Activated CD4-positive, alpha-beta T cell treated with anti-CD3 and anti-CD28 coated beads for 4 hours (primary cell): ENCODE measurements at regions not wholly inside any gene's neighbourhood (a gene's known extent, or its start where the extent isn't known, plus 50 kb on each side); places are given as distances from the start of the nearest gene placed in this dataset.
A peak's percentile ranks its signal among the peaks of the same experiment; 100 is the strongest.

ENCODE experiments used
- DNase-seq, 2 donors: peaks; one replicate each; pipeline ENCODE4 v3.0.0-alpha.2; 2020

- DNase-seq, result no peak
Measured at GRCh38 chr1:234683861-234684632, 74.1 kb upstream of the IRF2BP2 start.

DNA sequence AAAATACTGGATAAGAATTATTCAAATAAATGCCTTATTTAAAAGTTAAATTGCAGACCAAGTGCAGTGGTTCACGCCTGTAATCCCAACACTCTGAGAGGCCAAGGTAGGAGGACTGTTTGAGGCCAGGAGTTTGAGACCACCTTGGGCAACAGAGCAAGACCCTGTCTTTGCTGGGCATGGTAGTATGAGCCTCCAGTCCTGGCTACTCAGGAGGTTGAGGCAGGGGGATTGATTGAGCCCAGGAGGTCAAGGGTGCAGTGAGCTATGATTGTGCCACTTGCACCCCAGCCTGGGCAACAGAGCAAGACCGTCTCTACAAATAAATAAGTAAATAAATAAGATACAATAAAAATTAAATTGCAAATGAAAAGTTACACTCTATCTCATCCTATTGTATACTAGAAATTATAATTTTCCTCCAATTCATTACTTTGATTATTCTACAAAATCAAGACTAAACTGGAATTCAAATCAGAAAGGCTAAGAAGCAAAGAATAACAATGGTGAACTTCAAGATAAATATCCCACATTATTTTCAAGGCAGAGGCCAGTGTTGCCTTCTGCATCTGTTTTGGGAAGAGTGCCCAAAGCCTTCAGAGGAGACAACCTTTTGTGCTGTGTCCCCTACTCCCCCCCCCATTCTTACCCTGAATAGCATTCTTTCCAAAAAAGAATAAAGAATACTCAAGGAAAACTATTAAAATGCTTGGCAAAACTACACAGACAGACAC, 73.3 kb upstream of the IRF2BP2 start:
- no peak for DNase-seq

DNA sequence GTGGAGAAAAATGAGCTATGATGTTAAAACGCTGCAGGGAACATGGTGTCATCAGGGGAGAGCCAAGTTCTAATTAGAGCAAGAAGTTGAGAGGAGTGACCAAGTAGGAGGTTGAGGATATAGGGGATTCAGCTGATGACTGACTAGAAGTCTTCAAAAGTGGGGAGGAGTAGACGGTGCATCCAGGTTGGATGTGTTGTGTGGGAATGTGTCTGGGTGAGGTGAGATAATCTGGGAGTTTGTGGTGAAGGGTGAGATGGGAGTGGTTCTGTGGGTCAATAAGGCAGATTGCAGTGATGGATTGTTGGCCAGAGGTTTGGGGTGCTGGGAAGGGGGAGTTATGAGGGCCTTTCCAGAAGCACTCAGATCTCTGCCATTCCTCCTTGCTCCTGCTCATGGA, 72.0 kb upstream of the IRF2BP2 start:
- DNase-seq, result no peak

DNA sequence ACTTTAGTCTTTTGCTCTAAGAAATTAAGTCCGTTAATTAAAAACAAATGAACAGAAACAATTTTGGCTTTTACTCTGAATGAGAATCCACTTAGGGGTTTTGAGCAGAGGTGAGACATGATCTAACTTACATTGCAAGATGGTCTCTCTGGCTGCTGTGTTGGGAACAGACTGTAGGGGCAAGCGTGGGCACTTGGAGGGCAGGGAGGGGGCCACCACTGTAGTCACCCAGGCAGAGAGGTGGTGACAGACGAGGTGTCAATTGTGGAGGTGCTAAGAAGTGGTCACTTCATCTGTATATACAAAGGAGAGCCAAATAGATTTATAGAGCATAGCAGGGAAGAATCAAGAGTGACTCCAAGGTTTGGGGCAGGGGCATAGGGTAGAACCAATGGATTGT, 71.1 kb upstream of the IRF2BP2 start:
- no peak for DNase-seq

DNA sequence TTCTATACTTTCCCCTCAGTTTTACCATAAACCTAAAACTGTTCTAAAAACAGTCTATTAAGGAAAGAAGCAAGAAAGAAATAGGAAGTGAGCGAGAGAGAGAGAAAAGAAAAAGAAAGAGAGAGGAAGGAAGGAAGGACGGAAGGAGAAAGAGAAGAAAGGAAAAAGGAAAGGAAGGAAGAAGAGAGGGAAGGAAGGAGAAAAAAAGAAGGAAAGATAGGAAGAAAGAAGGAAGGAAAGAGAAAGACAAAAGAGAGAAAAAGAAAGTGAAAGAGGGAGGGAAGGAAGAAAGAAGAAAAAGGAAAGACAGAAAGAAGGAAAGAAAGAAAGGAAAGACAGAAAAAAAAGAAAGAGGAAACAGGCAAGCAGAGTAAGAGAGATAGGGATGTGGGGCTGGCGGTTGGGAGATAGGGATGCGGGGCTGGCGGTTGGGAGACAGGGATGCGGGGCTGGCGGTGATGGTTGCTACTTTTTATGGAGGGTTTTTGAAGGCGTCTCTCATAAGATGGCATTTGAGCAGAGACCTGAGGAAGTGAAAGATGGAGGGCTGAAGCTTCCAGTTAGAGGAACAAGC, 70.4 kb upstream of the IRF2BP2 start:
- no peak for DNase-seq

DNA sequence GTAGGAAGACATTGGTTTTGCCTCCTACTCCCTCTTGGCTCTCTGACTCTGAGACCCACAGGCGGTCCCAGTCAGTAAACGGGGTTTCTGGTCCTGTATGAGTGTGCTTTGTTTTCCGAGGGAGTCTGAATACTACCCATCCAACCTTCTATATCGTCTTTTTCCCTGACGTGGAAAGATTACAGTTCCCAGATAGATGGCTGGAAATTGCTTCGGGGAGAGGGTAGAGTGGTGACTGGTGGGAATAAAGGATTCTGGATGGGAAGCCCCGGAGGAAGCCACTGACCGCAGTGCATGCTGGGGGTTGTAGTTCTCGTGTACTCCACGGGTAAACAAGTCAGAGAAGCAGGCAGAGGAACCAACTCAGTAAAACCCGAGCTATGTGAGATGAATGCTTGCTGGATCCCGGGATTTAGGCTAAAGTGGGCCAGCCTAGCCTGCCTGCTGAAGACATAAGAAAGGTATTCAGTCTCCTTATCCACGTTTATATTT, 66.2 kb upstream of the IRF2BP2 start:
- peak; percentile 41 to 61 for DNase-seq

- DNase-seq, result no peak
Measured at GRCh38 chr1:234675572-234675971, 65.6 kb upstream of the IRF2BP2 start.

DNA sequence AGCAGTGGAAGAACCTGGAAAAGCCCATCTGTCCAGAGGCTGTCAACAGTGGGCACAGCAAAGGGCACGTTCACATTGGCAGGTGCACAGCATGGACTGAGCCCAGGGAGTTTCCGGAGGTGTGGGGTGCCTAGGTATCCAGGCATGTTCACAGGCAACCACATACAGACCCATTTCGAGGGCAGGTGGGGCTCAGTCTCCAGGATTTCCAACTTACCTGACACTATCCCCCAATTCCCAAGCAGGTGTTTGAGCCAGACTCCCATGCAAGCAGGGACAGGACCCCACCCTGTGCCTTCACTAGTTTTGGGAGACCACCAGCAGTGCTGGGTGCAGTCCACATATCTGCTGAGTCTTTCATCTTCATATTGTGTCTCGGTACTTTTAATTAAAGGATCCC, 65.0 kb upstream of the IRF2BP2 start:
- DNase-seq, result no peak

DNA sequence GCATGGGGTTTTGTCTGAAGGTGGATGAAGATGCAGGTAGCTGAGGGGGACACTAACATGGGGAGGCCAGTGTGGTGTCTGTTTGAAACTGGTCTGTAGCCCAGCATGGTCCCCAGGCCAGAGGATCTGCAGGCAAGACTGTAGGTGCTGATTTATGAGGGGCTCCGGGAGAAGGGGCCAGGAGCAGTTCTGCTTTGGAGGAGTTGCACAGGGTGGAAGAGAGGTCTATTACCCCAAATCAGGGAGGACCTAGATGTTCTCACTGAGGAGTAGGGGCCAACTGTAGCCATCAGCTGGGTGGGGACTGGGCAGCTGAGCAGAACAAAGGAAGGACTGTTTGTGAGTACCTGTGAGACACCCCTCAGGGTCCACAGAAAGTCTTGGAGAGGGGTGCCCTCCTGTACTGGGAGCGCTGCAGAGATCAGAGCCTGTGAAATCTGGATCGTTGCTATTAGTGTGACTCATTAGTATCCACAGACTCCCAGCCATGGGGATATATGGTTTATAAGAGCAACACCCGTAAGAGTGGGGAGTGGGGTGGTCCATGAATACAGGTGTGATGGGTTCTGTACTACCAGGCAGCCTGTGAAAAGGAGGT, 64.3 kb upstream of the IRF2BP2 start:
- no peak for DNase-seq

GRCh38 chr1:234672349-234673135, 62.6 kb upstream of the IRF2BP2 start:
- DNase-seq, result no peak

DNA sequence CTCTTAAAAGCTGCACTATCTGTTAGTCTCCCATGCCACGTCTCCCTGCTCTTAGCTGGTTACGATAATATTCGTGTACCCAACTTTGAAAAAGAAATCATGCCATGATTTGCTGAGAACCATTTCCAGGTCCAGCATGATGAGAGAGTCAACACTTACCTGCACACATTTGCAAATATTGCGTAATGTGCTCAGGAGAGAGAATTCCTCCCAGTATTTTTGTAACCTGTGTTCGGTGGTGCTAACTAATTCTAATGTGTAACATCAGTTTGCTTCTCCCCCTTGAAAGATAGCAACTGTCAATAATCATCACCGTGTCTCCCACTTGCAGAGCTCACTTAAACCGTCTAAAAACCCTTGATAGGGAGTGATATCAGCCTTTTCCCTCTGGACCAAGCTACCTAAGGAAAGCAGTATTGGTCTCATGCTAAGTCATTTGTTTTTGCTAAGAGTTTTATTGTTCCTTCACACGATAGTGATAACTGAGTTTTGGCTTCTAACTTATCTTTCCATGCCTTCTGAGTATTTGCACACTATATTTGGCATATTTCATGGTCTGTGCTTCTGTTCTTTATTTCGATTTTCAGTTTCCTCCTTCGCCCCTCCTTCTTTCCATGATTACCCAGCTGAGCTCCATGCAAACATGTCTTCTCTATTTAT, 61.1 kb upstream of the IRF2BP2 start:
- DNase-seq, result no peak

DNA sequence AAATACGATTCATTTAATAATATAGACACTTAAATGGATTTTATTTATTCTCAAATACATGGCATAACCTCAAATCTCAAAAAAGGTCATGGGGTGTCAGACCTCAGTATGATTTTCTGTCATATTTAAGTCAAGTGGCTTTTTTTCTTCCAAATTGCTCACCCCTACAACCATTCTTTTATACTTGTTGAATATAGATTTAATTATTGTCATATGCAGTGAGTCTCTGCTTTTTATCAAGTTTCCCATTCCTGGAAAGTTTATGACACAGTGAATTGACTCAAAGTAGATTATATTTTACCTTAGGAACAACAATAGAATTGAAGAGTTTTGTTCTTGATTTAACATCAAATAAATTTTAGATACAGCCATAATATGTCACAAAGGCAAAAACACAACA, 59.5 kb upstream of the IRF2BP2 start:
- no peak for DNase-seq

DNA sequence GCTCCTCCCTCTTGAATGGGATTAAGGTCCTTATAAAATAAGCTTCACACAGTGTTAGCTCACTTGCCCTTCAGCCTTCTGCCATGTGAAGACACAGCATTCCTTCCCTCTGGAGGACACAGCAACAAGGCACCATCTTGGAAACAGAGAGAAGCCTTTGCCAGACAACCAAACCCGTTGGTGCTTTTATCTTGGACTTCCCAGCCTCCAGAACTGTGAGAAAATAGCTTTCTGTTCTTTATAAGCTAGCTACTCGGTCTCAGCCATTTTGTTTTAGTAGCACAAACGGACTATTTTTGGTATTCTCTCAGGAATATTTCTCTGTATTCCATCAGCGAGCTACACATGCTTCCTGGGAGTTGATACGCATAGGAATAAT, 58.6 kb upstream of the IRF2BP2 start:
- no peak for DNase-seq

DNA sequence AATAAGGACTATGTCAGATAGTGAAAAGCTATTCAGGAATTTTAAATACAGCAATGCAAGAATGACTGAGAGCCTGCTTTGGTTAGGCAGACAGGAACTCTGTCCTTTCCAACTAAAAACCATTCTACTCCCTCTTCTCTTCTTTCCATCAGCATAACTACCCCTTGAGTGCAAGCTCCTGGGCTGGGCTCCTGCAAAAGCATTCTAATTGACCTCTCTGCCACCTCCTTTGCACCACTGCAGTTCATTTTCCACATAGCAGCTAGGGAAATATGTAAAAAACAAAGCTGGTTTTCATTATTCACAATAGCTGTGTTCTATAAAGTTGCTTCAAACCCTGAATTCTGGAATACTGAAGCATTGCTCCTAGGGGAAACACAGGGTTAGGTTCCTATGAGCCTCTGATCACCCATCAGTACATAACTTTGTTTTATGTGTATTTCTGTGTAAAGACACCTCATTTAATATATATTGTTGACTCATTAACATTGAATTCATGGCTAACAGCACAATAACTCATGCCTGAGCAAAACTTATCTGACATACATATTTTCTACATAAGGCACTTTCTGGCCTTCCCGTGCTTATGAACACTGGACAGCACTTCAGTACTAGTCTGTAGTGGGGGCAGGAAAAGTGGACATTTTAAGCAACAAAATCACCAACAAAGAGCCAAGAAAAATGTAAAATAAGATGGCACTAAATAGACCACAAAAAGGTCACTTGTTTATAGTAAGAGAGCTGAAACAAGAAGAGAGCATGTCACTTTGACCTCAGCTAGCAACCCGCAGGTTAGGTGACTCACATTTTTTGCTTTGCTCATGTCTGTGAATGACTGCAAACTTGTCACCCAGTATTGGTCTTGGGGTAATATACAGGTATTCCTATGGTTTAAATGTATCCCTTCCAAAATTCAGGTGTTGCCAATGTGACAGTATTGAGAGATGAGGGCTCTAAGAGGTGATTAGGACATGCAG, 57.9 kb upstream of the IRF2BP2 start:
- DNase-seq, result no peak

- DNase-seq, result no peak
Measured at GRCh38 chr1:234666761-234667160, 56.8 kb upstream of the IRF2BP2 start.

- no peak for DNase-seq
Measured at GRCh38 chr1:234665975-234666605, 56.1 kb upstream of the IRF2BP2 start.

- DNase-seq, result no peak
Measured at GRCh38 chr1:234662148-234662547, 52.2 kb upstream of the IRF2BP2 start.

GRCh38 chr1:234661317-234661928, 51.4 kb upstream of the IRF2BP2 start:
- DNase-seq, result no peak

DNA sequence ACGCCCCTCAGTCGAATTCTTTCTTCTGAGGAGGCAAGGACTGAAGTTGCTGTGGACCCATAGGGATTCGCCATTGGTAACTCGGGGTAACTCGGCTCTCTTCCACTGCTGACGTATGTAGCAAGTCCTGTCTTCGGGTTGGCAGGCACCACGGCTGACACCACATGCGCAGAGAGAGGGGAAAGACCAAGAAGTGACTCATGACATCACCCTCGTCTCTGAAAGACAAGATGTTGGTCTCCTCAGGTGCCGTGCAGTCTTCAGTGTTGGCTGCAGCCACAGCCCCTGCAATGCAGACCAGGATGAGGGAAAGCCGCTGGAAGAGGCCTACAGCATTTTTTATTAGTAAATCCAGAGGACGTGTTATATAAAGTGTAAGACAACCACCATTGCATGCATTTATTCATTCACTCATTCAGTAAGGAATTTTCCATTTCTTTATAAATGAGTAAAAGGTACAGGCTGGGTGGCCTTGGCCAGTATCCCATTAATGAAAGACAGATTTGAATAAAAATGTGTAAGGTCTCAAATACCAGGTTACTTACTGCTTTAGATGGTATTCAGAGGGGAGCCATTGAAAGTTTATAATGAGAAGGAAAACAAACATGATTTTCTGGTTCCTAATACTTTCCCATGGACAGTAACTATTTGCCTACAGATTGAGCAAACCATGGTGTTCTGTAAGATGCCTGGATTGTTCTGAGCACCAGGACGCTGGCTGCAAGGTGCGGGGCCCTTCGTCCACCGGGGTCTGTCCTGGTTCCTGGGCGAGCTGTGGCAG, 50.7 kb upstream of the IRF2BP2 start:
- no peak for DNase-seq
